H1 (cell line): ENCODE measurements at regions not wholly inside any gene's neighbourhood (a gene's known extent, or its start where the extent isn't known, plus 50 kb on each side); places are given as distances from the start of the nearest gene placed in this dataset.

Source experiments
- HDAC6 ChIP-seq: IDR thresholded peaks from one replicate; pipeline ENCODE4 v1.7.1; 2012; ENCODE audit warnings: low read depth, mild to moderate bottlenecking, inconsistent platforms, low read length, moderate library complexity
- MAFK ChIP-seq: IDR thresholded peaks from 2 replicates; pipeline ENCODE4 v1.6.1; 2012; ENCODE audit warnings: low read depth, mild to moderate bottlenecking, improper control_type of control experiment, low read length

DNA sequence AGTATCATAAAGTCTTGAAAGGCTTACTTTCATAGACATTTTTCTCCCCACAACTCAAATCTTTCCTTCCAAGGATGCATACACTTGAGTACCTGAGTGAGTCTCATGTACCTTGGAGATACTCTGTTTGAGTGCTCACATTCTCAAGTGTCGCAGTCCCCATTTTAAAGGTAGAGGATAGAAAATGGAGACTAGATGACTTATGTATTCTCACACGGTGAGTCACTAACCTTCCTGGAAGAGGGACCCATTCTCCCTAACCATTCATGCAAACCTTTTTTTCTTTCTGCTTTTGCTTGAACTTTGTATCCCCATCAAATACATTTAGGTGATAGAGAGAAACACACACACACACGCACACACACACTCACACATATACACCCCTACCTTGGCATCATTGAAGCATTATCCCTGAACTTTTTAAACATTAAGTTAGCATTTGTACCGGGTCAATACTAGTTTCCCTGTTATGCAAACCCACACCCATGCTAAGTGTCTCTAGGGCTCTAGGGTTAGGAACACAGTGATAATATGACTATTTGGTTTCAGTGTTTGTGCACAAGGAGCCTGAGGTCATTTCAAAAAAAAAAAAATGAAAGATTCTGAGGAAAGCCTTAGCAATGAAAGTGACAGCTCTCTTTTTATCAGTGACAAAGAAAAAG is 236.2 kb downstream of the IKZF2 start (continued):
- no peak for TF ChIP-seq MAFK
- no peak for TF ChIP-seq HDAC6
